Omental fat pad (tissue), 3 donors: ENCODE measurements at regions not wholly inside any gene's neighbourhood (a gene's known extent, or its start where the extent isn't known, plus 50 kb on each side); places are given as distances from the start of the nearest gene placed in this dataset.
A peak's percentile ranks its signal among the peaks of the same experiment; 100 is the strongest.

Source experiments
- ATAC-seq: fragments of 150-250 bp; one replicate; pipeline ENCODE4 v1.9.1; 2016; ENCODE audit warnings: mild to moderate bottlenecking, moderate library complexity; ENCODE audit not compliant: low FRiP score
- DNase-seq: peaks from one replicate; pipeline ENCODE4 v3.0.0-alpha.2; 2019; ENCODE audit warnings: low spot score
- CTCF ChIP-seq, 3 donors: fragments of 450-650 bp; IDR thresholded peaks; one replicate each; pipeline ENCODE4 v1.5.1; 2016 to 2017; ENCODE audit warnings: antibody characterized with exemption in 3 of 3, mild to moderate bottlenecking in 3 of 3, moderate library complexity in 2 of 3

GRCh38 chr5:165231821-165232508 lies 1726.5 kb downstream of the MAT2B start:
- TF ChIP-seq CTCF (IDR thresholded peaks at IDR 0.05) = no peak
- DNase-seq = no peak
- no peak for ATAC-seq

GRCh38 chr5:165232509-165233028 lies 1727.2 kb downstream of the MAT2B start:
- TF ChIP-seq CTCF (IDR thresholded peaks at IDR 0.05) = no peak
- no peak for ATAC-seq
- no peak for DNase-seq

GRCh38 chr5:165241811-165242210 lies 1736.4 kb downstream of the MAT2B start:
- no peak for DNase-seq
- no peak for TF ChIP-seq CTCF (IDR thresholded peaks at IDR 0.05)
- ATAC-seq = no peak

- ATAC-seq (no peak), DNase-seq (no peak)
- TF ChIP-seq CTCF (IDR thresholded peaks at IDR 0.05) = no peak
Observed at GRCh38 chr5:165242646-165243045, 1737.2 kb downstream of the MAT2B start.

- ATAC-seq = no peak
- DNase-seq = no peak
- TF ChIP-seq CTCF (IDR thresholded peaks at IDR 0.05) = no peak
Observed at GRCh38 chr5:165244407-165244806, 1739.0 kb downstream of the MAT2B start.

GRCh38 chr5:165258197-165258771 lies 1752.9 kb downstream of the MAT2B start:
- no peak for TF ChIP-seq CTCF (IDR thresholded peaks at IDR 0.05)
- DNase-seq (no peak), ATAC-seq (peak; percentile 54)

- no peak for ATAC-seq
- TF ChIP-seq CTCF (IDR thresholded peaks at IDR 0.05) = no peak
- DNase-seq = no peak
Observed at GRCh38 chr5:165260426-165260825, 1755.0 kb downstream of the MAT2B start.
